ENCODE measurements at regions not wholly inside any gene's neighbourhood (a gene's known extent, or its start where the extent isn't known, plus 50 kb on each side); places are given as distances from the start of the nearest gene placed in this dataset.

- ChIA-PET CTCF (ENCODE audit: low intra/inter-chr PET ratio) (no interaction called here), POLR2A (no interaction called here)
- 0% methylated on average over 1 of the region's 1 CpG for WGBS (ENCODE audit: insufficient coverage, low coverage, missing lambda C conversion rate)
Observed at GRCh38 chr1:193661385-193661784, 475.0 kb upstream of the B3GALT2 start.

GRCh38 chr1:193660428-193660827, 474.0 kb upstream of the B3GALT2 start:
- no peak overlapping the region for H2AFZ ChIP-seq (ENCODE audit: low read depth, low read length)
- DNase-seq (ENCODE audit: extremely low read depth in 1 of 4, low spot score in 3 of 4) (no peak), FAIRE-seq (no peak), ATAC-seq (no peak)
- intact Hi-C loops (cut with micrococcal nuclease) (no loop called here), in situ Hi-C loops (cut with MboI) (no loop called here)
- no TSS peak for BruUV-seq (replicated peaks)
- no peak overlapping the region for H3K4me2 ChIP-seq (ENCODE audit: insufficient read depth, low read length)
- H3K36me3 ChIP-seq (ENCODE audit: control insufficient read depth, insufficient read depth, low read length): no peaks in the 10 kb centered on the region
- H3K79me2 ChIP-seq (ENCODE audit: control insufficient read depth, insufficient read depth, low read length): no peaks in the 10 kb centered on the region
- no peak overlapping the region for H3K4me3 ChIP-seq
- H3K4me1 ChIP-seq (replicated peaks in 1 of 2; ENCODE audit: control insufficient read depth in 2 of 2, insufficient read depth in 2 of 2, low read length in 2 of 2): no peaks in the 10 kb centered on the region
- no peaks in the 10 kb centered on the region for H3K9me1 ChIP-seq (ENCODE audit: control insufficient read depth, insufficient read depth, low read length)
- ChIA-PET CTCF (ENCODE audit: low intra/inter-chr PET ratio) (no interaction called here), POLR2A (no interaction called here)
- no peaks in the 10 kb centered on the region; the same call in none of the 2 replicates for H3K9me3 ChIP-seq (replicated peaks; ENCODE audit: control insufficient read depth, insufficient read depth, low read depth, low read length)
- no peaks in the 10 kb centered on the region for H3K27me3 ChIP-seq (ENCODE audit: control insufficient read depth in 2 of 2, insufficient read depth in 2 of 2, low read length in 2 of 2)
- WGBS (ENCODE audit: insufficient coverage, low coverage, missing lambda C conversion rate): 0% methylated on average over 1 of the region's 1 CpG
- no peak overlapping the region for H3K9ac ChIP-seq (ENCODE audit: insufficient read depth in 1 of 2, low read depth in 2 of 2, low read length in 2 of 2)
- no peaks in the 10 kb centered on the region for H4K20me1 ChIP-seq (replicated peaks; ENCODE audit: control insufficient read depth, insufficient read depth, low read length)
- no peak overlapping the region for H3K27ac ChIP-seq (ENCODE audit: extremely low read depth, low read depth, low read length)
- TF ChIP-seq PTTG1 (tag; IDR thresholded peaks at IDR 0.05; ENCODE audit: low read depth) (no peak), KAT7 (CRISPR knock-in tag; IDR thresholded peaks at IDR 0.05; ENCODE audit: borderline replicate concordance) (no peak), ZBTB49 (CRISPR knock-in tag; IDR thresholded peaks at IDR 0.05; ENCODE audit: borderline replicate concordance) (no peak), CTCFL (IDR thresholded peaks at IDR 0.05; ENCODE audit: borderline replicate concordance, insufficient read depth, low read depth, low read length, poor library complexity, severe bottlenecking) (no peak), MCM3 (IDR thresholded peaks at IDR 0.05) (no peak), SLC30A9 (CRISPR knock-in tag; IDR thresholded peaks at IDR 0.05) (no peak), BRCA1 (IDR thresholded peaks at IDR 0.05) (no peak), BRCA1 (CRISPR knock-in tag; IDR thresholded peaks at IDR 0.05) (no peak)

More at GRCh38 chr1:193661385-193661784, 475.0 kb upstream of the B3GALT2 start:
- Histone ChIP-seq H3K4me1 (replicated peaks in 1 of 2; ENCODE audit: control insufficient read depth in 2 of 2, insufficient read depth in 2 of 2, low read length in 2 of 2) (no peaks in the 10 kb centered on the region), H3K9me3 (replicated peaks; ENCODE audit: control insufficient read depth, insufficient read depth, low read depth, low read length) (no peaks in the 10 kb centered on the region; the same call in none of the 2 replicates), H3K4me3 (no peak overlapping the region), H3K27ac (ENCODE audit: extremely low read depth, low read depth, low read length) (no peak overlapping the region), H3K36me3 (ENCODE audit: control insufficient read depth, insufficient read depth, low read length) (no peaks in the 10 kb centered on the region), H2AFZ (ENCODE audit: low read depth, low read length) (no peak overlapping the region), H3K4me2 (ENCODE audit: insufficient read depth, low read length) (no peak overlapping the region), H3K9me1 (ENCODE audit: control insufficient read depth, insufficient read depth, low read length) (no peaks in the 10 kb centered on the region), H4K20me1 (replicated peaks; ENCODE audit: control insufficient read depth, insufficient read depth, low read length) (no peaks in the 10 kb centered on the region), H3K27me3 (ENCODE audit: control insufficient read depth in 2 of 2, insufficient read depth in 2 of 2, low read length in 2 of 2) (no peaks in the 10 kb centered on the region), H3K9ac (ENCODE audit: insufficient read depth in 1 of 2, low read depth in 2 of 2, low read length in 2 of 2) (no peak overlapping the region), H3K79me2 (ENCODE audit: control insufficient read depth, insufficient read depth, low read length) (no peaks in the 10 kb centered on the region)
- in situ Hi-C loops (cut with MboI): no loop called here
- TF ChIP-seq HMG20B (CRISPR knock-in tag; IDR thresholded peaks at IDR 0.05) (no peak), BRF2 (IDR thresholded peaks at IDR 0.05; ENCODE audit: borderline replicate concordance, insufficient read depth, insufficient read length) (no peak), PHB2 (IDR thresholded peaks at IDR 0.05; ENCODE audit: low read depth) (no peak), TEAD1 (CRISPR knock-in tag; IDR thresholded peaks at IDR 0.05) (no peak), ZNF121 (CRISPR knock-in tag; conservative IDR thresholded peaks at IDR 0.05) (no peak), BCL6 (CRISPR knock-in tag; IDR thresholded peaks at IDR 0.05) (no peak)
- no TSS peak for BruUV-seq (replicated peaks)
- intact Hi-C loops (cut with micrococcal nuclease): no loop called here
- DNase-seq (ENCODE audit: extremely low read depth in 1 of 4, low spot score in 3 of 4) (no peak), ATAC-seq (no peak), FAIRE-seq (no peak)

Measured in K562 (cell line).